Gastroesophageal sphincter (tissue), 3 donors: ENCODE measurements at regions not wholly inside any gene's neighbourhood (a gene's known extent, or its start where the extent isn't known, plus 50 kb on each side); places are given as distances from the start of the nearest gene placed in this dataset.

ENCODE experiments used
- EP300 ChIP-seq: sonication (generic); formaldehyde crosslinking; IDR thresholded peaks from one replicate; pipeline ENCODE4 v1.6.1; 2017; ENCODE audit warnings: antibody characterized with exemption, mild to moderate bottlenecking
- POLR2A ChIP-seq, 2 donors: fragments of 450-650 bp; IDR thresholded peaks; one replicate each; pipeline ENCODE4 v1.6.1; 2017; ENCODE audit warnings: antibody characterized with exemption in 2 of 2, mild to moderate bottlenecking in 2 of 2, moderate library complexity in 1 of 2
- POLR2AphosphoS5 ChIP-seq: sonication (generic); formaldehyde crosslinking; IDR thresholded peaks from one replicate; pipeline ENCODE4 v1.6.1; 2017; ENCODE audit warnings: antibody characterized with exemption
- TF ChIP-seq, protein P1 (sequence below), 4 experiments: fragments of 200-600 bp in 2 of 4; fragments of 450-650 bp in 2 of 4; sonication (generic) in 1 of 4; IDR thresholded peaks; one replicate each; pipeline ENCODE4 v1.5.1; 2017 to 2019; ENCODE audit warnings: antibody characterized with exemption in 4 of 4, mild to moderate bottlenecking in 2 of 4, moderate library complexity in 2 of 4

DNA sequence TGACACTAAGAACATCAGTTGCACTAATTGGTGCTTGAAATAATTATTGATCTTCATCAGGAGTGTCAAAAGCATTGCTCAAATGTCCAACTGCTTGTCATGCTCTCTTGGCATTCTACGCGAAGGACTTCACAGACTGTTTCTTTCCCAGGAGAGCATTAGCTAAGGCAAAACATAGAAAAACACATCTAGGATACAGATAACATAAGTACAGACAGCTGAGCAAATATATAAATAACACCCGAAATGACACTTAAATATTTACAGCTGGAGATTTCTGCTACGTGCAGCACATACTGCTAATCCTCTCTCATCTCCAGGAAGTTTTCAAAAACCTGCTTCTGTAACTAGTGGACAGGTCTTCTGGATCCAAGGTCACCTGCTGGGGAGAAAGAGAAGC, 120.0 kb upstream of the PRMT8 start:
- TF ChIP-seq, protein P1, sequence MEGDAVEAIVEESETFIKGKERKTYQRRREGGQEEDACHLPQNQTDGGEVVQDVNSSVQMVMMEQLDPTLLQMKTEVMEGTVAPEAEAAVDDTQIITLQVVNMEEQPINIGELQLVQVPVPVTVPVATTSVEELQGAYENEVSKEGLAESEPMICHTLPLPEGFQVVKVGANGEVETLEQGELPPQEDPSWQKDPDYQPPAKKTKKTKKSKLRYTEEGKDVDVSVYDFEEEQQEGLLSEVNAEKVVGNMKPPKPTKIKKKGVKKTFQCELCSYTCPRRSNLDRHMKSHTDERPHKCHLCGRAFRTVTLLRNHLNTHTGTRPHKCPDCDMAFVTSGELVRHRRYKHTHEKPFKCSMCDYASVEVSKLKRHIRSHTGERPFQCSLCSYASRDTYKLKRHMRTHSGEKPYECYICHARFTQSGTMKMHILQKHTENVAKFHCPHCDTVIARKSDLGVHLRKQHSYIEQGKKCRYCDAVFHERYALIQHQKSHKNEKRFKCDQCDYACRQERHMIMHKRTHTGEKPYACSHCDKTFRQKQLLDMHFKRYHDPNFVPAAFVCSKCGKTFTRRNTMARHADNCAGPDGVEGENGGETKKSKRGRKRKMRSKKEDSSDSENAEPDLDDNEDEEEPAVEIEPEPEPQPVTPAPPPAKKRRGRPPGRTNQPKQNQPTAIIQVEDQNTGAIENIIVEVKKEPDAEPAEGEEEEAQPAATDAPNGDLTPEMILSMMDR (IDR thresholded peaks at IDR 0.05): no peak
- no peak for TF ChIP-seq POLR2AphosphoS5
- TF ChIP-seq POLR2A (IDR thresholded peaks at IDR 0.05): no peak
- TF ChIP-seq EP300: no peak
